ENCODE measurements at regions not wholly inside any gene's neighbourhood (a gene's known extent, or its start where the extent isn't known, plus 50 kb on each side); places are given as distances from the start of the nearest gene placed in this dataset.

DNA sequence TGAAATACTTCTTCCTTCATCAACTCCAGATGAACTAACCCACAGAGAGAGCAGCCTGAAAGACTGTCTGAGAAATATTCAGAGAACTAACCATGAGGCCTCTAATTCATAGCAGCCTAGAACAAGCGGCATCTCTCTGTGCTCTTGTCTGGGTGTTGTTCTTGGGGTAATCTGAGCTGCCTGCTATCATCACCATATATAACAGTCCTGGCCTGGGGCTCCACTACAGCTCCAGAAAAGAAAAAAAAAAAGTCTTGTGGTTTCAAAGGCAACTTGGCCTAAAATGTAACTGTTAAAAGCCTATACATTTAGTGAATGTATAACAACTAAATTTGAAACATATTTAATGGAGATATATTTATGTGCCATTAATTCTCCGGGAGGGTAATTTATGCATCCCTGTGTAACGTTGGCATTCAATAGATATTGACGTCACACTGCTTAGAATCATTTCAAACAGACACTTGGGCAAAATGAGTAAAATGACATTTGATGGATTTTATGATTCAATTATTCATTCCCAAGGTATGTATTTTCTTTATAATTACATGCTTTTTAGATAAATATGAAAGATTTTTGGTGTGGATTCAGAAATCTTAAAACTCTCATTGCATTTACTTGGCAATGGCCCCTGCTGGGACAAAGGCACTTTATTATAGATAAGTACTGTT, 294.3 kb downstream of the HRH4 start:
- TF ChIP-seq, protein P1, sequence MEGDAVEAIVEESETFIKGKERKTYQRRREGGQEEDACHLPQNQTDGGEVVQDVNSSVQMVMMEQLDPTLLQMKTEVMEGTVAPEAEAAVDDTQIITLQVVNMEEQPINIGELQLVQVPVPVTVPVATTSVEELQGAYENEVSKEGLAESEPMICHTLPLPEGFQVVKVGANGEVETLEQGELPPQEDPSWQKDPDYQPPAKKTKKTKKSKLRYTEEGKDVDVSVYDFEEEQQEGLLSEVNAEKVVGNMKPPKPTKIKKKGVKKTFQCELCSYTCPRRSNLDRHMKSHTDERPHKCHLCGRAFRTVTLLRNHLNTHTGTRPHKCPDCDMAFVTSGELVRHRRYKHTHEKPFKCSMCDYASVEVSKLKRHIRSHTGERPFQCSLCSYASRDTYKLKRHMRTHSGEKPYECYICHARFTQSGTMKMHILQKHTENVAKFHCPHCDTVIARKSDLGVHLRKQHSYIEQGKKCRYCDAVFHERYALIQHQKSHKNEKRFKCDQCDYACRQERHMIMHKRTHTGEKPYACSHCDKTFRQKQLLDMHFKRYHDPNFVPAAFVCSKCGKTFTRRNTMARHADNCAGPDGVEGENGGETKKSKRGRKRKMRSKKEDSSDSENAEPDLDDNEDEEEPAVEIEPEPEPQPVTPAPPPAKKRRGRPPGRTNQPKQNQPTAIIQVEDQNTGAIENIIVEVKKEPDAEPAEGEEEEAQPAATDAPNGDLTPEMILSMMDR (conservative IDR thresholded peaks at IDR 0.05; ENCODE audit: low read length), result no peak
- TF ChIP-seq EZH2phosphoT487 (IDR thresholded peaks at IDR 0.05; ENCODE audit: borderline replicate concordance), result no peak

All from Loucy (cell line).